OCI-LY1 (cell line): ENCODE measurements at regions not wholly inside any gene's neighbourhood (a gene's known extent, or its start where the extent isn't known, plus 50 kb on each side); places are given as distances from the start of the nearest gene placed in this dataset.

Experiments
- H2AFZ ChIP-seq: fragments of 200-600 bp; sonication (generic), shearing (Covaris generic); 2 replicates; pipeline ENCODE4 v1.6.0; 2014; ENCODE audit warnings: antibody characterized with exemption, mild to moderate bottlenecking, low read length
- H3F3A ChIP-seq: fragments of 200-600 bp; sonication (generic), shearing (Covaris generic); 2 replicates; pipeline ENCODE4 v1.6.0; 2014; ENCODE audit warnings: mild to moderate bottlenecking, antibody characterized with exemption, low read length, moderate library complexity; ENCODE audit not compliant: insufficient read depth
- H3K27ac ChIP-seq: fragments of 200-600 bp; sonication (generic); 2 replicates; pipeline ENCODE4 v1.5.1; 2014; ENCODE audit warnings: low read length, mixed run types, mild to moderate bottlenecking, low read depth; ENCODE audit not compliant: poor library complexity, severe bottlenecking
- H3K27me3 ChIP-seq: fragments of 200-600 bp; sonication (generic); 2 replicates; pipeline ENCODE4 v1.6.0; 2014; ENCODE audit warnings: antibody characterized with exemption, mild to moderate bottlenecking, low read length, moderate library complexity; ENCODE audit not compliant: insufficient read depth
- H3K36me3 ChIP-seq: fragments of 200-600 bp; sonication (generic); 2 replicates; pipeline ENCODE4 v1.6.1; 2014; ENCODE audit warnings: mild to moderate bottlenecking, antibody characterized with exemption, low read length, moderate library complexity, mixed read lengths; ENCODE audit not compliant: insufficient read depth
- H3K4me1 ChIP-seq: fragments of 200-600 bp; sonication (generic); 2 replicates; pipeline ENCODE4 v1.5.1; 2014; ENCODE audit warnings: mild to moderate bottlenecking, low read length, moderate library complexity; ENCODE audit not compliant: insufficient read depth, severe bottlenecking
- H3K4me2 ChIP-seq: fragments of 200-600 bp; sonication (generic), shearing (Covaris generic); 2 replicates; pipeline ENCODE4 v1.6.1; 2014; ENCODE audit warnings: low read length
- H3K4me3 ChIP-seq: fragments of 200-600 bp; sonication (generic); 2 replicates; pipeline ENCODE4 v1.5.1; 2014; ENCODE audit warnings: low read length, low read depth, mild to moderate bottlenecking, mixed read lengths; ENCODE audit not compliant: poor library complexity, severe bottlenecking
- H3K79me2 ChIP-seq: fragments of 200-600 bp; shearing (Covaris generic); 2 replicates; pipeline ENCODE4 v1.6.1; 2016; ENCODE audit warnings: mixed run types, low read length, mixed read lengths; ENCODE audit not compliant: insufficient read depth
- H3K9ac ChIP-seq: fragments of 200-600 bp; sonication (generic), shearing (Covaris generic); 2 replicates; pipeline ENCODE4 v1.6.1; 2014; ENCODE audit warnings: mild to moderate bottlenecking, low read length, mixed read lengths
- H3K9me2 ChIP-seq: fragments of 200-600 bp; sonication (generic), shearing (Covaris generic); 2 replicates; pipeline ENCODE4 v1.6.1; 2014; ENCODE audit warnings: low read depth, mild to moderate bottlenecking, low read length, mixed read lengths
- H3K9me3 ChIP-seq: fragments of 200-600 bp; shearing (Covaris generic); 2 replicates; pipeline ENCODE4 v1.6.1; 2014; ENCODE audit warnings: low read length, mixed read lengths
- H4K20me1 ChIP-seq: fragments of 200-600 bp; sonication (generic), shearing (Covaris generic); 2 replicates; pipeline ENCODE4 v1.6.0; 2016; ENCODE audit warnings: mild to moderate bottlenecking, low read length; ENCODE audit not compliant: insufficient read depth
- CTCF ChIP-seq: fragments of 200-600 bp; sonication (generic), shearing (Covaris generic); IDR thresholded peaks from 2 replicates; pipeline ENCODE4 v1.5.1; 2017; ENCODE audit warnings: mild to moderate bottlenecking, antibody characterized with exemption, low read length, moderate library complexity, mixed read lengths
- EZH2 ChIP-seq: fragments of 200-600 bp; sonication (generic), shearing (Covaris generic); IDR thresholded peaks from 2 replicates; pipeline ENCODE4 v1.8.0; 2017; ENCODE audit warnings: borderline replicate concordance, mixed run types, mild to moderate bottlenecking, antibody characterized with exemption, low read length, moderate library complexity, mixed read lengths

GRCh38 chr3:36196058-36196457 is 184.2 kb upstream of the STAC start:
- Histone ChIP-seq H3K36me3 (no peaks in the 10 kb centered on the region), H3K4me3 (no peak overlapping the region), H3K9me3 (no peaks in the 10 kb centered on the region), H3K4me1 (no peaks in the 10 kb centered on the region), H3K79me2 (no peaks in the 10 kb centered on the region), H3K27me3 (no peaks in the 10 kb centered on the region; the same call in 1 of the 2 replicates), H3K9ac (no peak overlapping the region), H3K27ac (no peak overlapping the region), H4K20me1 (no peaks in the 10 kb centered on the region), H2AFZ (no peak overlapping the region), H3K9me2 (no peaks in the 10 kb centered on the region), H3K4me2 (no peak overlapping the region), H3F3A (no peaks in the 10 kb centered on the region)
- TF ChIP-seq CTCF (no peak), EZH2 (no peak)

- no peak overlapping the region for H3K4me2 ChIP-seq
- no peaks in the 10 kb centered on the region for H3F3A ChIP-seq
- H3K27ac ChIP-seq = no peak overlapping the region
- no peaks in the 10 kb centered on the region for H3K4me1 ChIP-seq
- no peaks in the 10 kb centered on the region for H4K20me1 ChIP-seq
- H3K36me3 ChIP-seq = no peaks in the 10 kb centered on the region
- H3K4me3 ChIP-seq = no peak overlapping the region
- H3K27me3 ChIP-seq = no peaks in the 10 kb centered on the region; the same call in 1 of the 2 replicates
- H3K9me3 ChIP-seq = no peaks in the 10 kb centered on the region
- H3K9ac ChIP-seq = no peak overlapping the region
- H2AFZ ChIP-seq = no peak overlapping the region
- no peak for TF ChIP-seq EZH2
- no peak for TF ChIP-seq CTCF
- no peaks in the 10 kb centered on the region for H3K9me2 ChIP-seq
- H3K79me2 ChIP-seq = no peaks in the 10 kb centered on the region
These were observed 183.2 kb upstream of the STAC start for GRCh38 chr3:36197151-36197550.

GRCh38 chr3:36201546-36201945 is 178.8 kb upstream of the STAC start:
- Histone ChIP-seq H3K9me2 (no peaks in the 10 kb centered on the region), H3K4me2 (no peak overlapping the region), H3K36me3 (no peaks in the 10 kb centered on the region)

More at GRCh38 chr3:36201546-36201945, 178.8 kb upstream of the STAC start:
- no peak overlapping the region for H3K9ac ChIP-seq
- H3K27me3 ChIP-seq = no peaks in the 10 kb centered on the region; the same call in 1 of the 2 replicates
- no peak for TF ChIP-seq EZH2
- TF ChIP-seq CTCF = no peak
- no peaks in the 10 kb centered on the region for H3K79me2 ChIP-seq
- H3F3A ChIP-seq = no peaks in the 10 kb centered on the region
- no peaks in the 10 kb centered on the region for H3K4me1 ChIP-seq
- no peak overlapping the region for H3K4me3 ChIP-seq
- H2AFZ ChIP-seq = no peak overlapping the region
- H4K20me1 ChIP-seq = no peaks in the 10 kb centered on the region
- no peak overlapping the region for H3K27ac ChIP-seq
- H3K9me3 ChIP-seq = no peaks in the 10 kb centered on the region
